Adrenal gland (tissue), 5 donors: ENCODE measurements at regions not wholly inside any gene's neighbourhood (a gene's known extent, or its start where the extent isn't known, plus 50 kb on each side); places are given as distances from the start of the nearest gene placed in this dataset.

Source experiments
- POLR2A ChIP-seq, 2 donors: fragments of 450-650 bp; IDR thresholded peaks; one replicate each; pipeline ENCODE4 v1.6.1; 2017; ENCODE audit warnings: antibody characterized with exemption in 2 of 2, mild to moderate bottlenecking in 2 of 2, moderate library complexity in 1 of 2
- TF ChIP-seq, protein P1 (sequence below), 6 experiments: fragments of 450-650 bp in 4 of 6; fragments of 200-600 bp in 2 of 6; sonication (generic) in 1 of 6; IDR thresholded peaks; 1 replicate in 5 of 6; 2 replicates in 1 of 6; pipeline versions ENCODE4 v1.5.1 to v1.8.0; 2016 to 2021; ENCODE audit warnings: antibody characterized with exemption in 6 of 6, mild to moderate bottlenecking in 2 of 6, moderate library complexity in 1 of 6
- donor health status: DM: no; HTN: no; CAD: no.

DNA sequence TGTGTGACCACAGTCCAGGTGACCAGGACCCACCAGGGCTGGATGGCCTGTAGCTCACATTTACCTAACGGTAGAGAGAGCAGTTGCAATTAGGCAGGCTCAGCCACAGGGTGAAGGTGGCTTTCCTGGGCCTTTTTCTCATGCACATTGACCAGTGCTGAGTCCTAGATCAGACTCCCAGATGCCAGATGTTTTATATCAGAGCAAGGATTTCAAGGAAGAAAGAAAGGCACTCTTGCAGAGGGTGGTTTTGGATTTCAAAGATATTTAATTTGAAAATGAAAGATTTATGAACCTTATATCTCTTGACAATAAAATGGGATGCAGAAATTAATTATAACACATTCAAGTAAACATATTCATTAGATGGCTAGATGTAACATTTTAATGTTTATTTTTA lies 694.2 kb upstream of the GYPC start:
- TF ChIP-seq POLR2A (IDR thresholded peaks at IDR 0.05), result no peak
- TF ChIP-seq, protein P1, sequence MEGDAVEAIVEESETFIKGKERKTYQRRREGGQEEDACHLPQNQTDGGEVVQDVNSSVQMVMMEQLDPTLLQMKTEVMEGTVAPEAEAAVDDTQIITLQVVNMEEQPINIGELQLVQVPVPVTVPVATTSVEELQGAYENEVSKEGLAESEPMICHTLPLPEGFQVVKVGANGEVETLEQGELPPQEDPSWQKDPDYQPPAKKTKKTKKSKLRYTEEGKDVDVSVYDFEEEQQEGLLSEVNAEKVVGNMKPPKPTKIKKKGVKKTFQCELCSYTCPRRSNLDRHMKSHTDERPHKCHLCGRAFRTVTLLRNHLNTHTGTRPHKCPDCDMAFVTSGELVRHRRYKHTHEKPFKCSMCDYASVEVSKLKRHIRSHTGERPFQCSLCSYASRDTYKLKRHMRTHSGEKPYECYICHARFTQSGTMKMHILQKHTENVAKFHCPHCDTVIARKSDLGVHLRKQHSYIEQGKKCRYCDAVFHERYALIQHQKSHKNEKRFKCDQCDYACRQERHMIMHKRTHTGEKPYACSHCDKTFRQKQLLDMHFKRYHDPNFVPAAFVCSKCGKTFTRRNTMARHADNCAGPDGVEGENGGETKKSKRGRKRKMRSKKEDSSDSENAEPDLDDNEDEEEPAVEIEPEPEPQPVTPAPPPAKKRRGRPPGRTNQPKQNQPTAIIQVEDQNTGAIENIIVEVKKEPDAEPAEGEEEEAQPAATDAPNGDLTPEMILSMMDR (IDR thresholded peaks at IDR 0.05), result no peak
